ENCODE measurements at regions not wholly inside any gene's neighbourhood (a gene's known extent, or its start where the extent isn't known, plus 50 kb on each side); places are given as distances from the start of the nearest gene placed in this dataset.

- DNase-seq (ENCODE audit: low read depth, low spot score), result no peak
- POLR2A ChIA-PET, result no interaction called here
- H3K4me3 ChIP-seq (ENCODE audit: low read depth, low read length), result no peak overlapping the region
- TF ChIP-seq CTCF (IDR thresholded peaks at IDR 0.05; ENCODE audit: low read depth, low read length), result no peak
- H3K27ac ChIP-seq (ENCODE audit: low read depth, low read length), result no peak overlapping the region
- no peaks in the 10 kb centered on the region; the same call in 1 of the 2 replicates for H3K9me3 ChIP-seq (ENCODE audit: control insufficient read depth, insufficient read depth, low read length)
- H3K27me3 ChIP-seq (ENCODE audit: control insufficient read depth, insufficient read depth, low read length), result no peaks in the 10 kb centered on the region
- CTCF ChIA-PET, result no interaction called here
Observed at GRCh38 chr17:14407541-14407940, 106.7 kb downstream of the HS3ST3B1 start.

GRCh38 chr17:14405189-14405588 is 104.3 kb downstream of the HS3ST3B1 start:
- no peak for DNase-seq (ENCODE audit: low read depth, low spot score)
- TF ChIP-seq CTCF (IDR thresholded peaks at IDR 0.05; ENCODE audit: low read depth, low read length), result no peak
- POLR2A ChIA-PET, result no interaction called here
- Histone ChIP-seq H3K9me3 (ENCODE audit: control insufficient read depth, insufficient read depth, low read length) (no peaks in the 10 kb centered on the region; the same call in 1 of the 2 replicates), H3K27me3 (ENCODE audit: control insufficient read depth, insufficient read depth, low read length) (no peaks in the 10 kb centered on the region), H3K4me3 (ENCODE audit: low read depth, low read length) (no peak overlapping the region), H3K27ac (ENCODE audit: low read depth, low read length) (no peak overlapping the region)
- CTCF ChIA-PET, result interaction anchor here (0.8 to 1.8 kb wide), 2 partner anchors 108 to 522 kb away, joined by 4 to 6 read pairs; no protein-coding TSS in a partner anchor
